GM18519 (cell line): ENCODE measurements at regions not wholly inside any gene's neighbourhood (a gene's known extent, or its start where the extent isn't known, plus 50 kb on each side); places are given as distances from the start of the nearest gene placed in this dataset.

Source experiments
- ATAC-seq: cut with Tn5 transposase; IDR thresholded peaks from one replicate; pipeline ENCODE4 v1.9.1; 2021; ENCODE audit warnings: mild to moderate bottlenecking, moderate library complexity; ENCODE audit not compliant: unreplicated experiment, low FRiP score

DNA sequence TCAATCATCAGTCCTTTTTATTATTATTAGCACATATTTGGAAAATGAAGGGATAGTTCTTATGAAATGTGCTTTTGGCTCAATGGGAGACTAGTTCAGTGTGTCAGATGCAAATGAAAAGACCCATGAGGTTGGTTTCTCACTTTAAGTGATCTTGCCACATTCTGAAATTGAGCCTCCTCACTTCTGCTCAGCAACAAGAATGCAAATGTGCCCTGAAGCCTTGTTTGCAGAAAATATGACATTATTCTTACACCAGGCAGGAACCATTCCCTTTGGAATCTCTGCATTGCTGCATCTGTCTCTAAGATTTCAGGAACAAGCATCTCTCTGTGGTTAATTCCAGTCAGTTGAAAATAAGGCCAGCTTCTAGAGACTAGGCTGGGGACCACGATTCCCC, 186.1 kb upstream of the PLPP4 start:
- no peak for ATAC-seq

DNA sequence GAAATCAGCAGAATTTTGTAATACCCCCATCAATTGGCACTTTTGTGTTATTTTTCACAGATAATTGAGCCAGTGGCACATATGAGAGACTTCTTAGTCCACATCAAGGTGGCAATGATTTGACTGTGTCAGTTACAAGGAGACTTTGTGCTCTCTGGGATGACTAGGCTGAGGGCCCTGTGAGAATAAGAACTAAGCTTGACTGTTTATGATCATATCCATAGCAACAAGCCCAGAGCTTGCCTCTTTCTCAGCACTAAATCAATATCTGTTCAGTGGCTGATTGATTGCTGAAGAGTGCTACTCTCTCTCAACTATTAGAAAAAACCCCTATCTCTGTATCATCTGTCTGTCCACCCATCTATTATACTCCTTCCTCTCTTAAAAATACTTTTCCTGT, 185.3 kb upstream of the PLPP4 start:
- ATAC-seq, result no peak

DNA sequence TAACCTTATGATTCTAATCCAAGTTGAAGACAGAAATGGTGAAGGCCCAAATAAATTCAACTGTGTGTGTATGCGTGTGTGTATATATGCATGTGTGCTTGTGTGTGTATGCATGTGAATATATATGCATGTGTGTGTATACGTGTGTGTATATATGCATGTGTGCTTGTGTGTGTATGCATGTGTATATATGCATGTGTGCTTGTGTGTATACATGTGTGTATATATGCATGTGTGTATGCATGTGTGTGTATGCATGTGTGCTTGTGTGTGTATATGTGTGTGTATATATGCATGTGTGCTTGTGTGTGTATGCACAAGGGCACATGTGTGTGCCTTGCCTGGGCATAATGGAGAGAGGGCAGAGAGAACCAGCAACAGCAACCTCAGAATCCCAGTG, 184.7 kb upstream of the PLPP4 start:
- no peak for ATAC-seq

DNA sequence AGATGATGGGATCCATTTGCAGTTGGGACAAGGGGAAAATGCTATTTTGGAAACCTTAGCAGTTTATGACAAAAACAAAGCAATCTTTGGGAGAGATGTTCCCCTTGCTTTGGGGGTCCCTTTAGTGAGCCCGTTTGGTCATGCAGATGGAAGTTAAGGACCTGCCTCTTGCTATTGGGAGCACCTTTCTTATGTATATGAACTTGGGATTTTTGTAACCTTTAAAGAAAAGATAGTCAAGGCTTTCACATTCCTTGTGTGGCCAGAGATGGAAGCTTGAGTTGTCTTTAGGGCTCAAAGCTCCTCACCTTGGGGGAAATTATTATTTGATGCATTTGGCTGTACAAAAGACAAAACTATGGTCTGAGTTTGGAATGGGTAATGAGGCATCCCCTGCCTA, 179.0 kb upstream of the PLPP4 start:
- ATAC-seq, result no peak

DNA sequence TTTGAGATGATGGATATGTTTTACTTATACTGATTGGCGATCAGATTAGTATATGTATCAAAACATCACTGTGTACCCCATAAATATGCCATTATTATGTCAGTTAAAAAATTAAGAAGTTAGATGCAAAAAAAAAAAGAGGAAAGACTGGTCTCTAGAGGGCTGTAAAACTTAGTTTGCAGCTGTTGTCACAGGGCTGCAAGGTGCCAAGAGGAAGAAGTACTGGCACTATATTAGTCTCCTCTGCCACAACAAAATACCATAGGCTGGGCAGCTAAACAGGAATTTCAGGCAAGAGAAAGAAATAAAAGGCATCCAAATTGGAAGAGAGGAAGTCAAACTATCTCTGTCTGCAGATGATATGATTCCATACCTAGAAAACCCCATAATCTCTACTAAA, 177.8 kb upstream of the PLPP4 start:
- ATAC-seq, result no peak

DNA sequence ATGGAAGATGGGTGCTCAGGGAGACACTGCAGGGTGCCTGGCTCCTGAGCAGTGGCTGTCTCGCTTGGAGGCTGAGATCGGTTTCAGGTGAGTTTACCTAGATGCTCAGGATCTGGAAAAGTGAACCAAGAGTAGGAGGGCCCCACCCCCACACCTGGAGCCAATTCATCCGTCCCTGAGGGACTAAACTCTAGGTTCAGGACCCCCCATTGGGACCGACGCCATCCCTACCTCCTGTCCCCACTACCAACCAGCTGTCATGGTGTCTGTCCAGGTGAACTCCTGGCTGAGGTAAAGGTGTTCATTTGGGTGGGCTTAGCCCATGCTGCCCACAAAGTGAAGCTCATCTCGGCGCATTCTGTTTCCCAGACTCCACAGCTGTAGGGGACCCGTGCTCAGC, 174.6 kb upstream of the PLPP4 start:
- ATAC-seq, result no peak

DNA sequence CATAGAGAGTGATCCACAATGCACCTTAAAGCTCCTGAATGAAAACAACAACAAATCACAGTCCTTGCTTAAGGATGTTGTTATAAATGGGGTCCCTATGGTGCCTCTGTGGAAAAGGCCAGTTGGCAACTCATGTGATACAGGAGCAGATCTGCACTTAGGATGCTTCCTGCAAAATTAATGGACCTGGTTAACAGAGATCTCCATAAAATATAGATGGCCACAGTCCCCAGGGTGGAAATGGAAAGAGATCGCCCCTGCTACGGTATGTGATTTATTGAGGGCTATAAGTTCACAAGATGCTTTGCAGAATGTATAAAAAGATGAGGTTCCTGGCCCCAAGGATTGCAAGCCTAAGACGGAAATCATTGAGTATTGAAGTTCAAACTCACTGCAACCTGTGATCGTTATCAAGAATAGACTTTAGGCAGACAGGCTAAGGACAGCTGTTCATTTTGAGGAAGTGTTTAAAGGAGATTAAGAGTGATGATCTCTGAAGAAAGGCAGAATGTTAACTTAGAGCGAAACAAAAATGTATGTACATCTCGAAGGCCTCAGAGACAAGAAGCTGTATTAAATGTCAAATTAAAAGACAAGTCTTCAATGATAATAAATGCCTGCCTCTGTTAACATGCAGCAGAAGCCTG, 174.1 kb upstream of the PLPP4 start:
- ATAC-seq, result no peak

DNA sequence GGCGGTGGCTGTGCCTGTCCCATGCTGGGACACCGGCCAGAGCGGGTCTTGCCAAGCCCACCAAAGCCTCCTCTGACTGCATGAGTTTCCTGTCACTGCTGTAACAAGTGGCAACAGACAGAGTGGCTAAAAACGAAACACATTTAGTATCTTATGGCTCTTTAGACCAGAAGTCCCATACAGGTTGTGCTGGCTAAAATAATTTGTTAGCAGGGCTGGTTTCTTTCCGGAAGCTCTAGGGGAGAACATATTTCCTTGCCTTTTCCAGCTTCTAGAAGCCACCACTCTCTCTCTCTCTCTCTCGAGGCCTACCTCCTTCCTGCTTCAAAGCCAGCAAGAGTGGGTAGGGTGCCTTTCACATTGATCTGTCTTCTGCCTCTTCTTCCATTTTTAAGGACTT, 171.6 kb upstream of the PLPP4 start:
- ATAC-seq, result no peak

DNA sequence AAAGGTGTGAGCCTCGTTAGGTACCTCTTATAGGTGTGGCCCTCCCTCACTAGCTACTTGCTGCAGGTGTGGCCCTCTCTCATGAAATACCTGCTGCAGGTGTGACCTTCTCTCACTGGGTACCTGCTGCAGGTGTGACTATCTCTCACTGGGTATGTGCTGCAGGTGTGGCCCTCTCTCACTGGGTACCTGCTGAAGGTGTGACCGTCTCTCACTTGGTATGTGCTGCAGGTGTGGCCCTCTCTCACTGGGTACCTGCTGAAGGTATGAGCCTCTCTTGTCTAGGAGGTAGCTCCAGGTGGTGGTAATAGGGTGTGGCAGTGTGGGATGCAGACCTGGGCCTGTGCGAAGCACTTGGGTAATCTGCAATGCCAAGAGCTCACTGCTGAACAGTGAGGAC, 170.7 kb upstream of the PLPP4 start:
- no peak for ATAC-seq

DNA sequence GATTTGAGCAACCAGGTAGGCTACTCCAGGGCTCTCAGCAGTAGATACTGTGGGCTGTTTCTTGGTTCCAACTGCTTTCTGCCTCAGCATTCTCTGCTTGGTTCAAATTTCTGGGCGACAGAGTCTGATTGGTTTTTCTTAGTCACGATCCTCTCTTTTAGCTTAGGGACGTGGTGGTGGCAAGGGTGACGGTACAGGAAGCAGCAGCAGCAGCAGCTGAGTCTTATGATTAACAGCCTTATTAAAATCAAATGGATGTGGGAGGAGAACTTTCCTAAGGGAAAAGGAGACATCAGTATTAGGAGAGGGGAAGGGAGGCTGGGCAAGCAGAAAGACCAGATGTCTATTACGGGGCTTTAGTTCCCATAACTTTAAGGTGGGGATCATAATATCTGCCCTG, 156.5 kb upstream of the PLPP4 start:
- no peak for ATAC-seq

DNA sequence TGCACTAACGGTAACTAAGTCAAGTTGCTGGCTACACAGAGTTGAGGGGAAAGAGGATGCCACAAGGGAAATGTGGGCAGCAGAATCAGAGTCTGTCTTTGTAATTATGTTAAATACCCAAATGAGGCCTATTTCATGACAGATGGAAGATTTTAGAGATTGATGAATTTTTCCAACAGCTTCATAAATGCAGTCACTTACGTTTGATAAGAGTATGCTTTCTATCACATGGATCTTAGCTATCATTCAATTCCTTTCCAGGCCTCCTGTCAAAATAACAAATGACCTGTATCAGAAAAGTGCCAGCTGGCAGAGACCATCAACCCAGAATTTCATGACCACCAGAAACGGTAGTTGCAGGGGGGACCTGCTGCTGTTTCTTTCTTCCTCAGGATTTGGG, 148.4 kb upstream of the PLPP4 start:
- no peak for ATAC-seq

DNA sequence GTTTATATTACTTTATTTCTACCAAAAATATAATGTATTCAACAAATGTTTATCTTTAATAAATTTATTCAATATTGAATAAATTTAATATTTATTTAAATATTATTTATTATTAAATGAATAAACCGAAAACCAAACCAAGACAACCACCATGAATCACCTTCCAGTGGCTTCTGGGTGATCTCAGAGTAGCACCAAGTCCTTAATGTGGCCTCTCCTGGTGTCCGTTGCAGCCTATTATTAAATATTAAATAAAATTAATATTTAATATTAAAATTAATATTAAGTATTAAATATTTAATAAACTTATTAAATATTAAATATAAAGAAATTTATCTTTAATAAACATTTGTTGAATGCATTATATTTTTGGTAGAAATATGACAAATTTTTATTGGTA, 143.3 kb upstream of the PLPP4 start:
- ATAC-seq, result no peak

DNA sequence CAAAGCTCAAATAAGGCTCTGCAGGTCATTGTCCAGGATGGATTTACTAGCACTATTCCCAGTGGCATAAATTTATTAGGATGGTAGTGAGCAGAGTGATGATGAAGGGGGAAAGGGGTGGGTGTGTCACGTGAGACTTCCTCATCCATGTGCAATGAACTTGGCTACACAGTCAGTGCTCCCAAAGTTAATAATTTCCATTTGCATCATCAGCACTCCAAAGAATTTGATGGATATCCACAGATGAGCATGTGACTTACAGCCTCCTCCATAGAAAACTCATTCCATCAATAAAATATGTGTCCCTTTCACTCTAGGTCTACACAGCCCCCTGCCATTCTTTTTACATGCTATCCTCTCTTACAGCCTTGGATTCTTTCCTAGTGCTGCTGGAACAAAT, 142.6 kb upstream of the PLPP4 start:
- no peak for ATAC-seq

DNA sequence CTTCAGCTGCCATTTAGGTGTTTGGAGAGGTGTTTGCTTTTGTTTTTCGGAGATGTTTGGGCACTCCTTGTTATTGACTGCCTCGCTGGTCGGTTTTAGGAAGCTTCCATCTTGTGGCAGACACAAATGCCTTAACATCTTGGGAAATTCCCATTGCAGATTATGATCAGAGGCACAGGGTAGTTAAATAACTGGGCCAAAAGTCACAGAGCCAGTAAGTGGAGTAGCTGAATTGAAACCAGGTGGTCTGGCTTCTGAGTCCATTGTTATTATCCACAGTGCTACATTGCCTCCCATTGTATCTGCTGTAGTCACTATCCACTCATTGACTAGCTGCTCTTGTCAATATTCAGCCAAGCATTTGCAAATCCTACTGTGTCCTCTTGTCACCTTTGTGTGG, 138.2 kb upstream of the PLPP4 start:
- no peak for ATAC-seq

DNA sequence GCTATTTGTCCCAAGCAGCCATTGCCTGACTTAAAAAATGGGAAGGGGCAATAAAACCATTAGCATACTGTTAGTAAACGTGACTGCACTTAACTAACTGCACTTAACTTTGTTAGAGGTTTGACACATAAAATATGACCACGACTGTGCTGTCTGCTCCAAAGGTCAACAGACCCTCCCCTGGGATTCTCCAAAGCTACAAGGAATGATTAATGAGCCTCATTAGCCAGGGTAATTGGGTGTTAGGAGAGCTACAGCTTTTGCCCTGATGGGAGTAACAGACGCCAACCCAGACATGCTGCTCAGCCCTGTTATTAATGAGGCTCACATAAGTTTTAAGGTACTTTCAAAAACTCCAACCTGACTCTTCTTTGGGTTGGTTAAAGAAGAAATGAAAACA, 129.4 kb upstream of the PLPP4 start:
- no peak for ATAC-seq

DNA sequence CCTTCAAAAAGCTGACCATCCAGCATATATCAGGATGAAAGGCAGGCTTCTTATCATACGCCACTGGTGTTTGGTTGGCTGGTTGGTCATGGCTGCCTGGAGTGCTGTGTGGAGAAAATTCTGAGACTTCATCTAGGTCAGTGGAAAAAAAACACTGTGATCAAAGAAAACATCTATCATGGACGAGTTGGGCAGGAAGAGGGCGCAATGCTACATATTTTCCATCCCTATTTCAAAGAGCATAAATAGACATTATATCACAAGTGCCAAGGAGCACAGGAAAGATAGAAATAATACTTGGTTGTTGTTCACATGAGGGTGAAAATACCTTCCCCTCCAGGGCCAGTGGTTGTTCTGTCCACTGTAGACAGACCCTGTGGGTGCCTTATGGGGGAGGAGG, 128.4 kb upstream of the PLPP4 start:
- no peak for ATAC-seq

DNA sequence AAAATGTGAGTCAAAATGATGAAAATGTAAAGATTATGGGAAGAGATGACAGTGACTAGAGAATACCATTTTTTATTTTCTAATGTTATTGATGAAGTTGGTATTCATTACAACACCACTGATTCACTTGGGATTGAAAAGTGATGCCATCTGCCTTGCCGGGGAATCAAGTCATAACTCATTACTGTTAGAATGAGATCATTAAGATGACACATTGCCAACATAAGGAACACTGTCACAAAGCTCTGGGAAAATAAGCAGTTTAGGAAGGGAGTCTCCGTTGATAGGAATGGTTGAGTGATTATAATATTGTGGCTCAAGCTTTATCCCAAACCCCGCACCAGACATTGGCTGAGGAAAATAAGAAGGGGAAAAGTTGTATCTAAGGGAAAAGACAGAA, 121.5 kb upstream of the PLPP4 start:
- ATAC-seq, result no peak

DNA sequence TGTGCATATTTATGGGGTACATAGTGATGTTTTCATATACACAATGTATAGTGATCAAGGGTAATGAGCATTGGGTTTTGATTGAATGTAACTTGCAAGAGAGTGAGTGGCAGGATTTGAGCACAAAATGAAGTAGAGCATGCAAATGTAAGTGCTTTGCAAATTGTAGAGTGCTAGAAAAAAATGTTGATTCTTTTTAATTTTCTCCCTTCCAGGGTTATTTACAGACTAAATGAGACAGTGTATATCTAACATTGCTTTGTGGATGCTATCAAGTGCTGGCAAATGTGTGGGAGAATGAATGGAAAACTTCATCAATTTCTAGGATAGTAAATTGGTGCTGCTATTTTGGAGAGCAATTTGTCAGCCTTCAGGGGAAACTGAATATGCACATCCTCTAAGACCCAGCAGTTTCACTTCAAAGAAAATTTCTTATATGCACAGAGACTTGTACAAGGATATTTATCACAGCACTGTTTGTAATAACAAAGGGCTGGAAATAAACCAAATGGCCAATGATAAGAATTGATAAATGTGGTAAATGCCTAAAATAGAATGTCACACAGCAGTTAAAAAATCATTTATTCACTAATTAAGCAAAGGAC, 120.6 kb upstream of the PLPP4 start:
- no peak for ATAC-seq

DNA sequence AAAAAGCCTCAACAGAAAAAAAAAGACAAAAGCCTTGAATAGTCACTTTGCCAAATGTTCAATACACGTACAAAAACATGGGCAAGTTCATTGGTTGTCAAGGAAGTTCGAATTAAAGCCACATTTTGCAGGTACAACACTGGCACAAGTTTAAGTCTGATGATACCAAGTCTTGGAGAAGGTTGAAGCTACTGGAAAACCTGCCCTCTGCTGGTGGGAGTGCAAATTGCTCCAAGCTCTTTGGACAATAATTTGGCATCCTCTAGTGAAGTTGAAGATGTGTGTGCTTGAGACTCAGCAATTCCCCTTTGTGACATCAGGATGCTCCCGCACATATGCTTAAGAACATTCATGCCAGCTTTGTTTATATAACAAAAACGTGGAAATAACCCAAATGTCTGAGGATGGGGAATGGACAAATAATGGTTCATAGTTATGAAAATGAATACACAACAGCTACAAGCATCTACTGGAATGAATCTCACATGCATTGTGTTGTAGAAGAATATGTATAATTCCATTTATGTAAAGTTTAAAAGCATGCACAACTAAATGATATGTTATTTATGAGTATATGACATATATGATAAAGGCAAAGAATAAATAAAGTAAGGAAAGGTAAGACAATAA, 120.0 kb upstream of the PLPP4 start:
- ATAC-seq, result peak; percentile 75

DNA sequence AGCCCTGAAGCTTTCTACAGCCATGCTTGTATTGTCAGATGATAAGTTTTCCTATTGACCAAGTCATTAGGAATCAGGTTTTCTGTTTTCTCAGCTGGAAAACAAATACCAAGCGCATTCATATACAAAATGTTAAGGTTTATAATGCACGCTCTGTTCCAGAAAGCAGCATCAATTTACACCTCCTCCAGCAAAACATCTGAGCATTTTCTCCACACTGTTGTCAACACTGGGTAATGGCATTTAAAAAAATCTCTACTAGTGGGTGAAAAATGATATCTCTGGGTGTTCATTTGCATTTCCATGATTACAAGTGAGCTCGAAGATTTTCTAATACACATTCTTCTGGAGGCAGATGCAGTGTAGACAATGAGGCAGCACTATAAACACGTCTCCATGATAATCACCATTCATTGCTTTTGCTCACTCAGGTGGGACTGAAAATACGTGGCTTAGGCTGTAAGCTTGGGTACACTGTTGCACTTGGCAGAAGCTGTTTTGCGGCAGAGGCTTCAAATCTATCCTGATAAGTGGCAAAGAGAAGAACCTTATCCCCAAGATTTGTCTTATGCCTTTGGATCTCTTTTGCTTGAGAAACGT, 114.8 kb upstream of the PLPP4 start:
- ATAC-seq, result no peak

DNA sequence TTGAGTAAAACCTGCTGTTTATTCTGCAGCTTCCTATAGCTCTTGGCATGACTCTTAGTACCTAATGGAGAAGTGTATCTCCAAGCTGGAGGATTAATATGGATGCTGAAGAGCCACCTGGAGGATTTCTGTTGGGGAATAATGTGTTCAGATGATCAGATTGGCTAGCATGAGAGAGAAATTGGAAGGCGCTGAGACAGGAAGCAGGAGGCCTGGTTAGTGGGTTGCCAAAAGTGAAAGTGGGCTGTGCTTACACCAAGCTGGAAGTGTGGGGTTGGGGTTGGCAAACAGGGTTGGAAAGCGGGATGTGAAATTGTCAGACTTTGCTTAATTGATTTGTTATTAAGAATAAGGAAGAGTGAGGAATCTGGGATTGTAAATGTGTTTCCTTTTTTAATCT, 111.8 kb upstream of the PLPP4 start:
- ATAC-seq, result no peak

DNA sequence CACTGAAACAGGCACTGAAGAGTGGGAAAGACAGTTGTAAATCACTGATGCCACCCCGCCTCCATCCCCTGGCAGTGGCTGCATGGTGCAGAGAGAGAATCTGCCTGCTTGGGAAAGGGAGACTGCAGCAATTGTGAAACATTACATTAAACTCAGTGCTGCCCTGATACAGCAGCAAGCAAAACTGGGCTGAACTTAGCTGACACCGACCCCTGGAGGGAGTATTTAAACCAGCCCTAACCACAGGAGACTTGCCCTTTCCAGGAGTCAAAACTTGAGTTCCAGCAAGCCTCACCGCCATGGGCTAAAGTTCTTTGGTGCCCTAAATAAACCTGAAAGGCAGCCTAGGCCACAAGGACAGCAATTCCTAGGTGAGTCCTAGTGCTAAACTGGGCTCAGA, 109.4 kb upstream of the PLPP4 start:
- no peak for ATAC-seq
